HepG2 (cell line): ENCODE measurements at regions not wholly inside any gene's neighbourhood (a gene's known extent, or its start where the extent isn't known, plus 50 kb on each side); places are given as distances from the start of the nearest gene placed in this dataset.
A peak's percentile ranks its signal among the peaks of the same experiment; 100 is the strongest.

ENCODE experiments used
- BRD4 ChIP-seq: sonication (generic); formaldehyde crosslinking; IDR thresholded peaks from 2 replicates; pipeline ENCODE4 v1.4.0; 2020; ENCODE audit warnings: missing genetic modification reagents
- CBX5 ChIP-seq: sonication (generic); formaldehyde crosslinking; IDR thresholded peaks from 2 replicates; pipeline ENCODE4 v1.4.0; 2020; ENCODE audit warnings: missing genetic modification reagents, borderline replicate concordance
- SIN3B ChIP-seq: fragments of 150-350 bp; IDR thresholded peaks from 2 replicates; pipeline ENCODE4 v1.6.1; 2014; ENCODE audit warnings: low read length
- SNAI1 ChIP-seq: sonication (generic); formaldehyde crosslinking; IDR thresholded peaks from 2 replicates; pipeline ENCODE4 v1.5.0; 2020; ENCODE audit warnings: mild to moderate bottlenecking, missing genetic modification reagents, borderline replicate concordance
- XRCC5 ChIP-seq: fragments of 200-400 bp; formaldehyde crosslinking; optimal IDR thresholded peaks from 2 replicates; pipeline ENCODE3; 2017; ENCODE audit warnings: mild to moderate bottlenecking, low read length
- ZBTB26 ChIP-seq: IDR thresholded peaks from 2 replicates; pipeline ENCODE4 v1.6.1; 2016; ENCODE audit warnings: missing compliant biosample characterization, missing genetic modification reagents, borderline replicate concordance
- ZBTB46 ChIP-seq: sonication (generic); formaldehyde crosslinking; IDR thresholded peaks from 2 replicates; pipeline ENCODE4 v1.4.0; 2020; ENCODE audit warnings: mild to moderate bottlenecking, missing genetic modification reagents, borderline replicate concordance
- ZMYM4 ChIP-seq: sonication (generic); formaldehyde crosslinking; IDR thresholded peaks from 2 replicates; pipeline ENCODE4 v1.8.1; 2023; ENCODE audit warnings: mild to moderate bottlenecking, missing genetic modification reagents
- ZNF468 ChIP-seq: sonication (generic); formaldehyde crosslinking; IDR thresholded peaks from 2 replicates; pipeline ENCODE4 v1.8.0; 2022; ENCODE audit warnings: mild to moderate bottlenecking, moderate library complexity, missing genetic modification reagents
- ZNF703 ChIP-seq: sonication (generic); formaldehyde crosslinking; IDR thresholded peaks from 2 replicates; pipeline ENCODE4 v1.5.1; 2020; ENCODE audit warnings: missing genetic modification reagents, mild to moderate bottlenecking, moderate library complexity, borderline replicate concordance
- ZNF841 ChIP-seq: sonication (generic); formaldehyde crosslinking; IDR thresholded peaks from 2 replicates; pipeline ENCODE4 v1.8.1; 2023; ENCODE audit warnings: missing genetic modification reagents, borderline replicate concordance
- ZSCAN9 ChIP-seq: IDR thresholded peaks from 2 replicates; pipeline ENCODE4 v1.6.1; 2016; ENCODE audit warnings: borderline replicate concordance
- TF ChIP-seq, protein P1 (sequence below): sonication (generic); formaldehyde crosslinking; IDR thresholded peaks from 2 replicates; pipeline ENCODE4 v1.4.0; 2020; ENCODE audit warnings: missing genetic modification reagents
- TF ChIP-seq, protein P2 (sequence below): conservative IDR thresholded peaks from 2 replicates; pipeline ENCODE4 v1.6.1; 2018; ENCODE audit warnings: missing genetic modification reagents
- TF ChIP-seq, protein P3 (sequence below): sonication (generic); formaldehyde crosslinking; IDR thresholded peaks from 2 replicates; pipeline ENCODE4 v1.5.1; 2020; ENCODE audit warnings: mild to moderate bottlenecking, moderate library complexity, missing genetic modification reagents
- TF ChIP-seq, protein P4 (sequence below): IDR thresholded peaks from 2 replicates; pipeline ENCODE4 v1.4.0; 2020; ENCODE audit warnings: mild to moderate bottlenecking, missing genetic modification reagents

- TF ChIP-seq, protein P1, sequence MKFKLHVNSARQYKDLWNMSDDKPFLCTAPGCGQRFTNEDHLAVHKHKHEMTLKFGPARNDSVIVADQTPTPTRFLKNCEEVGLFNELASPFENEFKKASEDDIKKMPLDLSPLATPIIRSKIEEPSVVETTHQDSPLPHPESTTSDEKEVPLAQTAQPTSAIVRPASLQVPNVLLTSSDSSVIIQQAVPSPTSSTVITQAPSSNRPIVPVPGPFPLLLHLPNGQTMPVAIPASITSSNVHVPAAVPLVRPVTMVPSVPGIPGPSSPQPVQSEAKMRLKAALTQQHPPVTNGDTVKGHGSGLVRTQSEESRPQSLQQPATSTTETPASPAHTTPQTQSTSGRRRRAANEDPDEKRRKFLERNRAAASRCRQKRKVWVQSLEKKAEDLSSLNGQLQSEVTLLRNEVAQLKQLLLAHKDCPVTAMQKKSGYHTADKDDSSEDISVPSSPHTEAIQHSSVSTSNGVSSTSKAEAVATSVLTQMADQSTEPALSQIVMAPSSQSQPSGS (CRISPR knock-in tag), result peak; percentile 11; the same call in 1 of the 2 replicates
- TF ChIP-seq, protein P2, sequence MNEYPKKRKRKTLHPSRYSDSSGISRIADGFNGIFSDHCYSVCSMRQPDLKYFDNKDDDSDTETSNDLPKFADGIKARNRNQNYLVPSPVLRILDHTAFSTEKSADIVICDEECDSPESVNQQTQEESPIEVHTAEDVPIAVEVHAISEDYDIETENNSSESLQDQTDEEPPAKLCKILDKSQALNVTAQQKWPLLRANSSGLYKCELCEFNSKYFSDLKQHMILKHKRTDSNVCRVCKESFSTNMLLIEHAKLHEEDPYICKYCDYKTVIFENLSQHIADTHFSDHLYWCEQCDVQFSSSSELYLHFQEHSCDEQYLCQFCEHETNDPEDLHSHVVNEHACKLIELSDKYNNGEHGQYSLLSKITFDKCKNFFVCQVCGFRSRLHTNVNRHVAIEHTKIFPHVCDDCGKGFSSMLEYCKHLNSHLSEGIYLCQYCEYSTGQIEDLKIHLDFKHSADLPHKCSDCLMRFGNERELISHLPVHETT (CRISPR knock-in tag), result no peak
- TF ChIP-seq CBX5 (CRISPR knock-in tag), result 0 out of 2 replicates have a peak, but pooled peaks have one; percentile 31
- 0 out of 2 replicates have a peak, but pooled peaks have one; percentile 32 for TF ChIP-seq ZMYM4
- no peak for TF ChIP-seq ZNF468 (CRISPR knock-in tag)
- 0 out of 2 replicates have a peak, but pooled peaks have one; percentile 51 for TF ChIP-seq ZBTB46 (CRISPR knock-in tag)
- peak; percentile 74 for TF ChIP-seq XRCC5
- TF ChIP-seq, protein P3, sequence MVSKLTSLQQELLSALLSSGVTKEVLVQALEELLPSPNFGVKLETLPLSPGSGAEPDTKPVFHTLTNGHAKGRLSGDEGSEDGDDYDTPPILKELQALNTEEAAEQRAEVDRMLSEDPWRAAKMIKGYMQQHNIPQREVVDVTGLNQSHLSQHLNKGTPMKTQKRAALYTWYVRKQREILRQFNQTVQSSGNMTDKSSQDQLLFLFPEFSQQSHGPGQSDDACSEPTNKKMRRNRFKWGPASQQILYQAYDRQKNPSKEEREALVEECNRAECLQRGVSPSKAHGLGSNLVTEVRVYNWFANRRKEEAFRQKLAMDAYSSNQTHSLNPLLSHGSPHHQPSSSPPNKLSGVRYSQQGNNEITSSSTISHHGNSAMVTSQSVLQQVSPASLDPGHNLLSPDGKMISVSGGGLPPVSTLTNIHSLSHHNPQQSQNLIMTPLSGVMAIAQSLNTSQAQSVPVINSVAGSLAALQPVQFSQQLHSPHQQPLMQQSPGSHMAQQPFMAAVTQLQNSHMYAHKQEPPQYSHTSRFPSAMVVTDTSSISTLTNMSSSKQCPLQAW (CRISPR knock-in tag), result 0 out of 2 replicates have a peak, but pooled peaks have one; percentile 44
- peak; percentile 72; the same call in 1 of the 2 replicates for TF ChIP-seq ZBTB26 (CRISPR knock-in tag)
- 0 out of 2 replicates have a peak, but pooled peaks have one; percentile 36 for TF ChIP-seq SIN3B
- 0 out of 2 replicates have a peak, but pooled peaks have one; percentile 28 for TF ChIP-seq ZSCAN9 (CRISPR knock-in tag)
- TF ChIP-seq ZNF841 (CRISPR knock-in tag), result no peak
- TF ChIP-seq SNAI1 (CRISPR knock-in tag), result no peak
- TF ChIP-seq, protein P4, sequence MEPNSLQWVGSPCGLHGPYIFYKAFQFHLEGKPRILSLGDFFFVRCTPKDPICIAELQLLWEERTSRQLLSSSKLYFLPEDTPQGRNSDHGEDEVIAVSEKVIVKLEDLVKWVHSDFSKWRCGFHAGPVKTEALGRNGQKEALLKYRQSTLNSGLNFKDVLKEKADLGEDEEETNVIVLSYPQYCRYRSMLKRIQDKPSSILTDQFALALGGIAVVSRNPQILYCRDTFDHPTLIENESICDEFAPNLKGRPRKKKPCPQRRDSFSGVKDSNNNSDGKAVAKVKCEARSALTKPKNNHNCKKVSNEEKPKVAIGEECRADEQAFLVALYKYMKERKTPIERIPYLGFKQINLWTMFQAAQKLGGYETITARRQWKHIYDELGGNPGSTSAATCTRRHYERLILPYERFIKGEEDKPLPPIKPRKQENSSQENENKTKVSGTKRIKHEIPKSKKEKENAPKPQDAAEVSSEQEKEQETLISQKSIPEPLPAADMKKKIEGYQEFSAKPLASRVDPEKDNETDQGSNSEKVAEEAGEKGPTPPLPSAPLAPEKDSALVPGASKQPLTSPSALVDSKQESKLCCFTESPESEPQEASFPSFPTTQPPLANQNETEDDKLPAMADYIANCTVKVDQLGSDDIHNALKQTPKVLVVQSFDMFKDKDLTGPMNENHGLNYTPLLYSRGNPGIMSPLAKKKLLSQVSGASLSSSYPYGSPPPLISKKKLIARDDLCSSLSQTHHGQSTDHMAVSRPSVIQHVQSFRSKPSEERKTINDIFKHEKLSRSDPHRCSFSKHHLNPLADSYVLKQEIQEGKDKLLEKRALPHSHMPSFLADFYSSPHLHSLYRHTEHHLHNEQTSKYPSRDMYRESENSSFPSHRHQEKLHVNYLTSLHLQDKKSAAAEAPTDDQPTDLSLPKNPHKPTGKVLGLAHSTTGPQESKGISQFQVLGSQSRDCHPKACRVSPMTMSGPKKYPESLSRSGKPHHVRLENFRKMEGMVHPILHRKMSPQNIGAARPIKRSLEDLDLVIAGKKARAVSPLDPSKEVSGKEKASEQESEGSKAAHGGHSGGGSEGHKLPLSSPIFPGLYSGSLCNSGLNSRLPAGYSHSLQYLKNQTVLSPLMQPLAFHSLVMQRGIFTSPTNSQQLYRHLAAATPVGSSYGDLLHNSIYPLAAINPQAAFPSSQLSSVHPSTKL, result peak; percentile 48
- no peak for TF ChIP-seq ZNF703 (CRISPR knock-in tag)
- no peak for TF ChIP-seq BRD4 (CRISPR knock-in tag)
These were observed 95.3 kb downstream of the CD8B2 start (continued) for GRCh38 chr2:106582148-106583143.
